ENCODE measurements at regions not wholly inside any gene's neighbourhood (a gene's known extent, or its start where the extent isn't known, plus 50 kb on each side); places are given as distances from the start of the nearest gene placed in this dataset.

- ChIA-PET CTCF (ENCODE audit: unreplicated experiment) (no interaction called here), POLR2A (interaction anchor here (0.6 to 1.4 kb wide), 2 partner anchors 13 to 207 kb away, joined by 3 to 4 read pairs; no protein-coding TSS in a partner anchor)
- Histone ChIP-seq H4K20me1 (ENCODE audit: insufficient read depth, low read length) (no peaks in the 10 kb centered on the region), H3K36me3 (ENCODE audit: insufficient read depth, low read length) (no peaks in the 10 kb centered on the region), H2AFZ (ENCODE audit: low read length) (no peak overlapping the region), H3K27ac (ENCODE audit: low read depth, low read length, poor library complexity, severe bottlenecking) (no peak overlapping the region), H3K4me3 (ENCODE audit: low read depth, low read length, poor library complexity, severe bottlenecking) (no peak overlapping the region), H3K4me2 (ENCODE audit: low read length) (no peak overlapping the region), H3K79me2 (ENCODE audit: insufficient read depth, low read depth, low read length) (no peaks in the 10 kb centered on the region), H3K9me3 (ENCODE audit: low read length) (no peaks in the 10 kb centered on the region), H3K9me2 (ENCODE audit: insufficient read depth, low read length) (no peaks in the 10 kb centered on the region), H3K4me1 (ENCODE audit: insufficient read depth, low read length, poor library complexity, severe bottlenecking) (no peaks in the 10 kb centered on the region)
- intact Hi-C loops (cut with micrococcal nuclease; ENCODE audit: unreplicated experiment): no loop called here
- TF ChIP-seq CTCF (conservative IDR thresholded peaks at IDR 0.05; ENCODE audit: low read length) (no peak), EZH2phosphoT487 (IDR thresholded peaks at IDR 0.05; ENCODE audit: borderline replicate concordance, low read depth, low read length) (no peak)
- no peak for DNase-seq (ENCODE audit: low spot score)
- BruUV-seq (replicated peaks): no TSS peak
Observed at GRCh38 chr3:170784406-170784805, 85.6 kb downstream of the RPL22L1 start.

- no peaks in the 10 kb centered on the region for H3K36me3 ChIP-seq (ENCODE audit: insufficient read depth, low read length)
- H3K4me1 ChIP-seq (ENCODE audit: insufficient read depth, low read length, poor library complexity, severe bottlenecking): no peaks in the 10 kb centered on the region
- H2AFZ ChIP-seq (ENCODE audit: low read length): no peak overlapping the region
- ChIA-PET CTCF (ENCODE audit: unreplicated experiment) (interaction anchor here (1.2 kb wide), 1 partner anchor 13 kb away, joined by 3 read pairs; no protein-coding TSS in a partner anchor), POLR2A (interaction anchor here (0.6 to 1.0 kb wide), 3 partner anchors 21 to 396 kb away, joined by 3 to 4 read pairs (median 3); no protein-coding TSS in a partner anchor)
- H3K4me3 ChIP-seq (ENCODE audit: low read depth, low read length, poor library complexity, severe bottlenecking): no peak overlapping the region
- H4K20me1 ChIP-seq (ENCODE audit: insufficient read depth, low read length): no peaks in the 10 kb centered on the region
- intact Hi-C loops (cut with micrococcal nuclease; ENCODE audit: unreplicated experiment): no loop called here
- H3K9me3 ChIP-seq (ENCODE audit: low read length): no peaks in the 10 kb centered on the region
- no peak overlapping the region for H3K27ac ChIP-seq (ENCODE audit: low read depth, low read length, poor library complexity, severe bottlenecking)
- DNase-seq (ENCODE audit: low spot score): no peak
- no TSS peak for BruUV-seq (replicated peaks)
- TF ChIP-seq CTCF (conservative IDR thresholded peaks at IDR 0.05; ENCODE audit: low read length) (no peak), EZH2phosphoT487 (IDR thresholded peaks at IDR 0.05; ENCODE audit: borderline replicate concordance, low read depth, low read length) (no peak)
- no peaks in the 10 kb centered on the region for H3K79me2 ChIP-seq (ENCODE audit: insufficient read depth, low read depth, low read length)
- no peak overlapping the region for H3K4me2 ChIP-seq (ENCODE audit: low read length)
- H3K9me2 ChIP-seq (ENCODE audit: insufficient read depth, low read length): no peaks in the 10 kb centered on the region
Observed at GRCh38 chr3:170780955-170781354, 89.0 kb downstream of the RPL22L1 start.

GRCh38 chr3:170780471-170780870 is 89.5 kb downstream of the RPL22L1 start:
- ChIA-PET CTCF (ENCODE audit: unreplicated experiment) (no interaction called here), POLR2A (interaction anchor here (1.0 kb wide), 1 partner anchor 20 kb away, joined by 3 read pairs; no protein-coding TSS in a partner anchor)
- no peak overlapping the region for H3K27ac ChIP-seq (ENCODE audit: low read depth, low read length, poor library complexity, severe bottlenecking)
- H3K4me1 ChIP-seq (ENCODE audit: insufficient read depth, low read length, poor library complexity, severe bottlenecking): no peaks in the 10 kb centered on the region
- no peaks in the 10 kb centered on the region for H3K79me2 ChIP-seq (ENCODE audit: insufficient read depth, low read depth, low read length)
- DNase-seq (ENCODE audit: low spot score): no peak
- H3K9me3 ChIP-seq (ENCODE audit: low read length): no peaks in the 10 kb centered on the region
- H3K9me2 ChIP-seq (ENCODE audit: insufficient read depth, low read length): no peaks in the 10 kb centered on the region
- no peak for TF ChIP-seq CTCF (conservative IDR thresholded peaks at IDR 0.05; ENCODE audit: low read length)
- no peak for TF ChIP-seq EZH2phosphoT487 (IDR thresholded peaks at IDR 0.05; ENCODE audit: borderline replicate concordance, low read depth, low read length)
- BruUV-seq (replicated peaks): no TSS peak
- H4K20me1 ChIP-seq (ENCODE audit: insufficient read depth, low read length): no peaks in the 10 kb centered on the region
- H3K4me2 ChIP-seq (ENCODE audit: low read length): no peak overlapping the region
- no peaks in the 10 kb centered on the region for H3K36me3 ChIP-seq (ENCODE audit: insufficient read depth, low read length)
- no peak overlapping the region for H2AFZ ChIP-seq (ENCODE audit: low read length)
- intact Hi-C loops (cut with micrococcal nuclease; ENCODE audit: unreplicated experiment): no loop called here
- H3K4me3 ChIP-seq (ENCODE audit: low read depth, low read length, poor library complexity, severe bottlenecking): no peak overlapping the region

Data from OCI-LY7 (cell line).